Mesothelial cell of epicardium (in vitro differentiated cells): ENCODE measurements at regions not wholly inside any gene's neighbourhood (a gene's known extent, or its start where the extent isn't known, plus 50 kb on each side); places are given as distances from the start of the nearest gene placed in this dataset.

Experiments used
- DNase-seq, 2 experiments: peaks; one replicate each; pipeline ENCODE4 v3.0.0; 2021; ENCODE audit warnings: low spot score in 2 of 2; ENCODE audit not compliant: unreplicated experiment in 2 of 2
- H3K27ac Mint-ChIP-seq: 2 replicates; pipeline ENCODE4 v1.8.0; 2021; ENCODE audit warnings: mixed read lengths
- H3K27me3 Mint-ChIP-seq: 2 replicates; pipeline ENCODE4 v1.8.0; 2021; ENCODE audit warnings: low read depth, mixed read lengths
- H3K36me3 Mint-ChIP-seq: 2 replicates; pipeline ENCODE4 v1.8.0; 2021; ENCODE audit warnings: mixed read lengths
- H3K4me1 Mint-ChIP-seq: 2 replicates; pipeline ENCODE4 v1.8.0; 2021; ENCODE audit warnings: mixed read lengths
- H3K4me3 Mint-ChIP-seq: 2 replicates; pipeline ENCODE4 v1.8.0; 2021; ENCODE audit warnings: mild to moderate bottlenecking, moderate library complexity, mixed read lengths
- H3K9me3 Mint-ChIP-seq: 2 replicates; pipeline ENCODE4 v1.8.0; 2021; ENCODE audit warnings: mixed read lengths
- CTCF ChIP-seq: fragments of 200-600 bp; sonication (generic); IDR thresholded peaks from one replicate; pipeline ENCODE4 v1.5.0; 2021; ENCODE audit warnings: antibody characterized with exemption; ENCODE audit not compliant: unreplicated experiment

GRCh38 chr2:15718103-15718943 is 126.7 kb downstream of the DDX1 start:
- Mint-ChIP-seq H3K27ac (peak overlapping the region; percentile 91), H3K9me3 (no peaks in the 10 kb centered on the region), H3K36me3 (no peaks in the 10 kb centered on the region), H3K27me3 (no peaks in the 10 kb centered on the region), H3K4me1 (peaks cover 17% of the 10 kb centered on the region), H3K4me3 (no peak overlapping the region)
- no peak for DNase-seq
- no peak for TF ChIP-seq CTCF

GRCh38 chr2:15718944-15719323 is 127.3 kb downstream of the DDX1 start:
- no peak for DNase-seq
- TF ChIP-seq CTCF, result no peak
- Mint-ChIP-seq H3K4me1 (peaks cover 20% of the 10 kb centered on the region), H3K9me3 (no peaks in the 10 kb centered on the region), H3K4me3 (no peak overlapping the region), H3K36me3 (no peaks in the 10 kb centered on the region), H3K27me3 (no peaks in the 10 kb centered on the region), H3K27ac (peak overlapping the region; percentile 91)

GRCh38 chr2:15719566-15720313 is 128.1 kb downstream of the DDX1 start:
- Mint-ChIP-seq H3K4me3 (no peak overlapping the region), H3K27me3 (no peaks in the 10 kb centered on the region), H3K36me3 (no peaks in the 10 kb centered on the region), H3K9me3 (no peaks in the 10 kb centered on the region), H3K4me1 (peaks cover 27% of the 10 kb centered on the region), H3K27ac (peak overlapping the region; percentile 21)
- no peak for TF ChIP-seq CTCF
- peak in 1 of 2 experiments; percentile 9 for DNase-seq

DNA sequence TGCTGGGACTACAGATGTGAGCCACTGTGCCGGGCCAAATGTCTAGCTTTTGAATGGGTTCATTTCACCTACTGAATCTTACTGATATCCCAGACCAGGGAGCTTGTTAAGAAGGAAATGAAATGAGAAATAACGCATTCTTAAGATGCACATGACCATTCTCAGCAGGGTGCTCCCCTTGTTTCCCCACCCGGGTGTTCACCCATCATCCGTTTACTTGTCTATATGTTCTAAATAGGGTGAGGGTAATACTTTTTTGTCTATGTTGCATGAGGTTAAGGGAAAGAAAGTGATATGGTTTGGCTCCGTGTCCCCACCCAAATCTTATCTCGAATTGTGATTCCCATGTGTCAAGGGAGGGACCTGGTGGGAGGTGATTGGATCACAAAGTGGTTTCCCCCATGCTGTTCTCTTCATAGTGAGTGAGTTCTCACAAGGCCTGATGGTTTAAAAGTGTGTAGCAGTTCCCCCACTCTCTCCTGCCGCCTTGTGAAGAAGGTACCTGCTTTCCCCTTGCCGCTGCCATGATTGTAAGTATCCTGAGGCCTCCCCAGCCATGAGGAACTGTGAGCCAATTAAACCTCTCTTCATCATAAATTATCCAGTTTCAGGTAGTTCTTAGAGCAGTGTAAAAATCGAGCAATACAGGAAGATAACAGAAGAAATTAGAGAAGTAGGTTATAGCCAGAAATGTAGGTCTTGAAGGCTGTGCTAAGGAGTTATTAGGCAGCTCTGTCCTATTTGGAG is 129.1 kb downstream of the DDX1 start:
- peak in 1 of 2 experiments; percentile 19 for DNase-seq
- peaks cover 35% of the 10 kb centered on the region for H3K4me1 Mint-ChIP-seq

More for the DNA sequence above, 129.1 kb downstream of the DDX1 start:
- H3K27ac Mint-ChIP-seq, result no peak overlapping the region
- H3K9me3 Mint-ChIP-seq, result no peaks in the 10 kb centered on the region
- TF ChIP-seq CTCF, result no peak
- no peaks in the 10 kb centered on the region for H3K36me3 Mint-ChIP-seq
- no peak overlapping the region for H3K4me3 Mint-ChIP-seq
- no peaks in the 10 kb centered on the region for H3K27me3 Mint-ChIP-seq
